ENCODE measurements at regions not wholly inside any gene's neighbourhood (a gene's known extent, or its start where the extent isn't known, plus 50 kb on each side); places are given as distances from the start of the nearest gene placed in this dataset.

GRCh38 chr6:18042536-18043145, 55.2 kb upstream of the KIF13A start:
- Histone ChIP-seq H3K9me1 (replicated peaks; ENCODE audit: control insufficient read depth, extremely low read depth, insufficient read depth, low read length) (no peaks in the 10 kb centered on the region), H3K4me1 (ENCODE audit: control insufficient read depth, extremely low read depth, insufficient read depth, low read length) (peaks cover 3% of the 10 kb centered on the region), H3K27me3 (ENCODE audit: control insufficient read depth in 2 of 2, insufficient read depth in 2 of 2, low read length in 2 of 2) (no peaks in the 10 kb centered on the region), H3K79me2 (ENCODE audit: control insufficient read depth, insufficient read depth, low read length) (no peaks in the 10 kb centered on the region), H3K4me2 (ENCODE audit: insufficient read depth, low read length) (no peak overlapping the region), H2AFZ (ENCODE audit: low read depth, low read length) (peak overlapping the region; percentile 61), H3K9ac (replicated peaks; ENCODE audit: extremely low read depth, insufficient read depth, low read length) (no peak overlapping the region), H3K36me3 (ENCODE audit: control insufficient read depth in 2 of 2, extremely low read depth in 1 of 2, insufficient read depth in 2 of 2, low read length in 2 of 2) (no peaks in the 10 kb centered on the region), H3K9me3 (replicated peaks; ENCODE audit: control insufficient read depth, insufficient read depth, low read length) (no peaks in the 10 kb centered on the region), H3K27ac (ENCODE audit: insufficient read depth, low read depth, low read length) (no peak overlapping the region), H4K20me1 (replicated peaks; ENCODE audit: control insufficient read depth, extremely low read depth, insufficient read depth, low read length) (no peaks in the 10 kb centered on the region), H3K4me3 (replicated peaks in 1 of 3; ENCODE audit: insufficient read depth in 1 of 3, low read depth in 1 of 3, low read length in 3 of 3) (no peak overlapping the region)
- TF ChIP-seq MAX (IDR thresholded peaks at IDR 0.05; ENCODE audit: insufficient read depth, insufficient read length) (no peak), JUN (IDR thresholded peaks at IDR 0.05; ENCODE audit: borderline replicate concordance, insufficient read depth, insufficient read length, low read depth) (no peak), GATA2 (IDR thresholded peaks at IDR 0.05; ENCODE audit: insufficient read depth, insufficient read length, low read depth, low read length) (no peak)
- ChIA-PET CTCF (interaction anchor here (0.6 to 1.6 kb wide), 13 partner anchors 8 to 227 kb away, joined by 3 to 7 read pairs (median 3); partner anchors contain the start of gene KIF13A), POLR2A (interaction anchor here (0.6 to 0.7 kb wide), 2 partner anchors 57 to 435 kb away, joined by 3 to 7 read pairs; no protein-coding TSS in a partner anchor)
- FAIRE-seq, result no peak
- intact Hi-C loops (cut with micrococcal nuclease) (loop anchor here (2.0 to 5.0 kb wide), 3 partner anchors 80 to 175 kb away; partner anchors contain the start of gene NHLRC1), dilution Hi-C loops (cut with MboI; ENCODE audit: extremely low pct_ligation_motif_present, low sequenced_read_pairs) (no loop called here)
- no TSS peak for BruUV-seq (replicated peaks)
- DNase-seq (ENCODE audit: low read depth, low spot score), result no peak

GRCh38 chr6:18039481-18039880, 52.0 kb upstream of the KIF13A start:
- Histone ChIP-seq H3K9ac (replicated peaks; ENCODE audit: extremely low read depth, insufficient read depth, low read length) (no peak overlapping the region), H3K9me1 (replicated peaks; ENCODE audit: control insufficient read depth, extremely low read depth, insufficient read depth, low read length) (no peaks in the 10 kb centered on the region), H3K4me3 (replicated peaks in 1 of 3; ENCODE audit: insufficient read depth in 1 of 3, low read depth in 1 of 3, low read length in 3 of 3) (no peak overlapping the region), H4K20me1 (replicated peaks; ENCODE audit: control insufficient read depth, extremely low read depth, insufficient read depth, low read length) (no peaks in the 10 kb centered on the region), H3K27me3 (ENCODE audit: control insufficient read depth in 2 of 2, insufficient read depth in 2 of 2, low read length in 2 of 2) (no peaks in the 10 kb centered on the region), H3K4me2 (ENCODE audit: insufficient read depth, low read length) (no peak overlapping the region), H2AFZ (ENCODE audit: low read depth, low read length) (no peak overlapping the region), H3K36me3 (ENCODE audit: control insufficient read depth in 2 of 2, extremely low read depth in 1 of 2, insufficient read depth in 2 of 2, low read length in 2 of 2) (no peaks in the 10 kb centered on the region), H3K4me1 (ENCODE audit: control insufficient read depth, extremely low read depth, insufficient read depth, low read length) (peaks cover 3% of the 10 kb centered on the region), H3K27ac (ENCODE audit: insufficient read depth, low read depth, low read length) (no peak overlapping the region), H3K79me2 (ENCODE audit: control insufficient read depth, insufficient read depth, low read length) (no peaks in the 10 kb centered on the region), H3K9me3 (replicated peaks; ENCODE audit: control insufficient read depth, insufficient read depth, low read length) (no peaks in the 10 kb centered on the region)
- FAIRE-seq, result no peak
- POLR2A ChIA-PET, result no interaction called here
- dilution Hi-C loops (cut with MboI; ENCODE audit: extremely low pct_ligation_motif_present, low sequenced_read_pairs) (no loop called here), intact Hi-C loops (cut with micrococcal nuclease) (no loop called here)
- CTCF ChIA-PET, result no interaction called here
- BruUV-seq (replicated peaks), result no TSS peak
- TF ChIP-seq MYC (IDR thresholded peaks at IDR 0.05; ENCODE audit: low read depth, low read length), result no peak
- TF ChIP-seq POLR2AphosphoS5 (IDR thresholded peaks at IDR 0.05; ENCODE audit: insufficient read depth, low read depth, low read length), result no peak
- TF ChIP-seq POLR2A (IDR thresholded peaks at IDR 0.05; ENCODE audit: low read depth, low read length), result no peak
- no peak for TF ChIP-seq EZH2 (IDR thresholded peaks at IDR 0.05; ENCODE audit: borderline replicate concordance, low read depth, low read length, severe bottlenecking)
- no peak for TF ChIP-seq GATA2 (IDR thresholded peaks at IDR 0.05; ENCODE audit: insufficient read depth, insufficient read length, low read depth, low read length)
- TF ChIP-seq CTCF (IDR thresholded peaks at IDR 0.05; ENCODE audit: extremely low read depth in 1 of 2, insufficient read depth in 1 of 2, low read depth in 1 of 2, low read length in 2 of 2), result no peak
- TF ChIP-seq FOS (IDR thresholded peaks at IDR 0.05; ENCODE audit: borderline replicate concordance, insufficient read depth, low read length), result no peak
- TF ChIP-seq JUN (IDR thresholded peaks at IDR 0.05; ENCODE audit: borderline replicate concordance, insufficient read depth, insufficient read length, low read depth), result no peak
- no peak for TF ChIP-seq MAX (IDR thresholded peaks at IDR 0.05; ENCODE audit: insufficient read depth, insufficient read length)
- no peak for DNase-seq (ENCODE audit: low read depth, low spot score)

Measured in endothelial cell of umbilical vein (primary cell).